GM12891 (cell line): ENCODE measurements at regions not wholly inside any gene's neighbourhood (a gene's known extent, or its start where the extent isn't known, plus 50 kb on each side); places are given as distances from the start of the nearest gene placed in this dataset.

Experiments
- POLR2A ChIP-seq: IDR thresholded peaks from 2 replicates; pipeline ENCODE4 v1.6.1; 2011; ENCODE audit warnings: low read depth, low read length, control low read depth
- POLR2AphosphoS5 ChIP-seq: IDR thresholded peaks from 2 replicates; pipeline ENCODE4 v1.6.1; 2011; ENCODE audit warnings: low read depth, low read length, control low read depth

GRCh38 chr2:10504994-10505820, 57.1 kb upstream of the ODC1 start:
- TF ChIP-seq POLR2A (no peak), POLR2AphosphoS5 (no peak)
